ENCODE measurements at regions not wholly inside any gene's neighbourhood (a gene's known extent, or its start where the extent isn't known, plus 50 kb on each side); places are given as distances from the start of the nearest gene placed in this dataset.

- Mint-ChIP-seq H3K27me3 (no peaks in the 10 kb centered on the region), H3K4me1 (no peaks in the 10 kb centered on the region), H3K36me3 (no peaks in the 10 kb centered on the region), H3K4me3 (no peak overlapping the region), H3K27ac (no peak overlapping the region), H3K9me3 (peaks cover 0 to 8% (median 2%) of the 10 kb centered on the region in 8 donors)
- intact Hi-C loops (cut with micrococcal nuclease), result no loop called here
- H3K9me3 ChIP-seq (ENCODE audit: control insufficient read depth in 1 of 2, low read length in 2 of 2), result no peaks in the 10 kb centered on the region
- no peaks in the 10 kb centered on the region for H3K4me1 ChIP-seq (ENCODE audit: insufficient read depth, low read length)
- H3K4me3 ChIP-seq (ENCODE audit: low read length in 2 of 2), result no peak overlapping the region
- no peak overlapping the region for H3K27ac ChIP-seq (ENCODE audit: low read depth, low read length)
- CTCF ChIA-PET (ENCODE audit: partially characterized antibody), result no interaction called here
- no peaks in the 10 kb centered on the region for H3K27me3 ChIP-seq (ENCODE audit: insufficient read depth, low read length)
- H3K36me3 ChIP-seq (ENCODE audit: insufficient read depth, low read length), result no peaks in the 10 kb centered on the region
- no peak for DNase-seq
- POLR2A ChIA-PET (ENCODE audit: partially characterized antibody), result no interaction called here
Measured at GRCh38 chr12:85405262-85405661, 125.2 kb downstream of the ALX1 start.

GRCh38 chr12:85405781-85406522, 125.9 kb downstream of the ALX1 start:
- peaks cover 0 to 3% (median under 1%) of the 10 kb centered on the region in 8 donors for H3K9me3 Mint-ChIP-seq
- CTCF ChIA-PET (ENCODE audit: partially characterized antibody), result no interaction called here
- no peak overlapping the region for H3K4me3 Mint-ChIP-seq

GRCh38 chr12:85413266-85413665, 133.2 kb downstream of the ALX1 start:
- no peaks in the 10 kb centered on the region for H3K36me3 Mint-ChIP-seq
- Histone ChIP-seq H3K36me3 (ENCODE audit: insufficient read depth, low read length) (no peaks in the 10 kb centered on the region), H3K27ac (ENCODE audit: low read depth, low read length) (no peak overlapping the region), H3K9me3 (ENCODE audit: control insufficient read depth in 1 of 2, low read length in 2 of 2) (no peaks in the 10 kb centered on the region), H3K4me1 (ENCODE audit: insufficient read depth, low read length) (no peaks in the 10 kb centered on the region), H3K4me3 (ENCODE audit: low read length in 2 of 2) (no peak overlapping the region), H3K27me3 (ENCODE audit: insufficient read depth, low read length) (no peaks in the 10 kb centered on the region)
- intact Hi-C loops (cut with micrococcal nuclease), result no loop called here
- no peak overlapping the region for H3K27ac Mint-ChIP-seq
- POLR2A ChIA-PET (ENCODE audit: partially characterized antibody), result no interaction called here
- H3K9me3 Mint-ChIP-seq, result peaks cover 0 to 9% (median 0%) of the 10 kb centered on the region in 8 donors
- no peak for DNase-seq
- CTCF ChIA-PET (ENCODE audit: partially characterized antibody), result no interaction called here
- no peaks in the 10 kb centered on the region for H3K27me3 Mint-ChIP-seq
- H3K4me3 Mint-ChIP-seq, result no peak overlapping the region
- H3K4me1 Mint-ChIP-seq, result no peaks in the 10 kb centered on the region

More at GRCh38 chr12:85405781-85406522, 125.9 kb downstream of the ALX1 start:
- Histone ChIP-seq H3K27me3 (ENCODE audit: insufficient read depth, low read length) (no peaks in the 10 kb centered on the region), H3K27ac (ENCODE audit: low read depth, low read length) (no peak overlapping the region), H3K4me1 (ENCODE audit: insufficient read depth, low read length) (no peaks in the 10 kb centered on the region), H3K9me3 (ENCODE audit: control insufficient read depth in 1 of 2, low read length in 2 of 2) (no peaks in the 10 kb centered on the region), H3K36me3 (ENCODE audit: insufficient read depth, low read length) (no peaks in the 10 kb centered on the region), H3K4me3 (ENCODE audit: low read length in 2 of 2) (no peak overlapping the region)
- POLR2A ChIA-PET (ENCODE audit: partially characterized antibody), result no interaction called here
- H3K27ac Mint-ChIP-seq, result no peak overlapping the region
- intact Hi-C loops (cut with micrococcal nuclease), result no loop called here
- no peaks in the 10 kb centered on the region for H3K27me3 Mint-ChIP-seq
- DNase-seq, result no peak
- no peaks in the 10 kb centered on the region for H3K36me3 Mint-ChIP-seq
- no peaks in the 10 kb centered on the region for H3K4me1 Mint-ChIP-seq

- intact Hi-C loops (cut with micrococcal nuclease), result no loop called here
- DNase-seq, result no peak
- Histone ChIP-seq H3K27me3 (ENCODE audit: insufficient read depth, low read length) (no peaks in the 10 kb centered on the region), H3K9me3 (ENCODE audit: control insufficient read depth in 1 of 2, low read length in 2 of 2) (no peaks in the 10 kb centered on the region), H3K27ac (ENCODE audit: low read depth, low read length) (no peak overlapping the region), H3K36me3 (ENCODE audit: insufficient read depth, low read length) (no peaks in the 10 kb centered on the region), H3K4me3 (ENCODE audit: low read length in 2 of 2) (no peak overlapping the region), H3K4me1 (ENCODE audit: insufficient read depth, low read length) (no peaks in the 10 kb centered on the region)
- Mint-ChIP-seq H3K27ac (no peak overlapping the region), H3K36me3 (no peaks in the 10 kb centered on the region), H3K27me3 (no peaks in the 10 kb centered on the region), H3K9me3 (peaks cover 0 to 8% (median 0%) of the 10 kb centered on the region in 8 donors), H3K4me3 (no peak overlapping the region), H3K4me1 (no peaks in the 10 kb centered on the region)
- ChIA-PET CTCF (ENCODE audit: partially characterized antibody) (no interaction called here), POLR2A (ENCODE audit: partially characterized antibody) (no interaction called here)
Measured at GRCh38 chr12:85422762-85423161, 142.7 kb downstream of the ALX1 start.

DNA sequence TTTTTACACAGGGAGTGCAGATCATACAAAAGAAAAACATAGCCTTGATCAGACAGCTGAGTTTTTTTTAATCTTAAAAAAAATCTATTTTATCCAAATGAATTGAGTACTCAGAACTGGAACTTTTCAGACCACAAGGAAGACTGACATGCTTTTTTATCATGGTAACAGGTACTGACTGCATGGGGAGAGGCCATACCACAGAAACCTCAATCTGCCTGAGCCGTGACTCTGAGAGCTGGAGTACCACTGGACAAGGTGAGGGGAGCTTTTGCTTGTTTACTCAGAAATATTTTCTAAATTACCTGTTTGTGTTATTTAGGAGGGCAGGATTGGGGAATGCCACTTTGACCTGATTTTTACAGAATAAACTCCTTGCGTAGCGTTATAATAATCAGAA, 143.9 kb downstream of the ALX1 start:
- no peaks in the 10 kb centered on the region for H3K4me1 ChIP-seq (ENCODE audit: insufficient read depth, low read length)
- H3K4me3 ChIP-seq (ENCODE audit: low read length in 2 of 2), result no peak overlapping the region
- ChIA-PET CTCF (ENCODE audit: partially characterized antibody) (no interaction called here), POLR2A (ENCODE audit: partially characterized antibody) (no interaction called here)
- Mint-ChIP-seq H3K4me1 (no peaks in the 10 kb centered on the region), H3K27me3 (no peaks in the 10 kb centered on the region), H3K27ac (no peak overlapping the region), H3K36me3 (no peaks in the 10 kb centered on the region), H3K9me3 (peaks cover 0 to 15% (median 2%) of the 10 kb centered on the region in 8 donors), H3K4me3 (no peak overlapping the region)
- H3K9me3 ChIP-seq (ENCODE audit: control insufficient read depth in 1 of 2, low read length in 2 of 2), result no peaks in the 10 kb centered on the region
- no peaks in the 10 kb centered on the region for H3K36me3 ChIP-seq (ENCODE audit: insufficient read depth, low read length)
- H3K27ac ChIP-seq (ENCODE audit: low read depth, low read length), result no peak overlapping the region
- H3K27me3 ChIP-seq (ENCODE audit: insufficient read depth, low read length), result no peaks in the 10 kb centered on the region
- DNase-seq, result no peak
- intact Hi-C loops (cut with micrococcal nuclease), result no loop called here

GRCh38 chr12:85424581-85425348, 144.7 kb downstream of the ALX1 start:
- DNase-seq, result no peak

GRCh38 chr12:85425349-85425612, 145.3 kb downstream of the ALX1 start:
- H3K27me3 Mint-ChIP-seq, result no peaks in the 10 kb centered on the region
- no peak overlapping the region for H3K27ac ChIP-seq (ENCODE audit: low read depth, low read length)
- H3K36me3 ChIP-seq (ENCODE audit: insufficient read depth, low read length), result no peaks in the 10 kb centered on the region
- H3K9me3 ChIP-seq (ENCODE audit: control insufficient read depth in 1 of 2, low read length in 2 of 2), result no peaks in the 10 kb centered on the region
- POLR2A ChIA-PET (ENCODE audit: partially characterized antibody), result no interaction called here
- H3K4me1 Mint-ChIP-seq, result no peaks in the 10 kb centered on the region
- DNase-seq, result no peak
- H3K27ac Mint-ChIP-seq, result no peak overlapping the region
- CTCF ChIA-PET (ENCODE audit: partially characterized antibody), result no interaction called here
- H3K9me3 Mint-ChIP-seq, result peaks cover 0 to 15% (median 4%) of the 10 kb centered on the region in 8 donors
- H3K36me3 Mint-ChIP-seq, result no peaks in the 10 kb centered on the region
- no peaks in the 10 kb centered on the region for H3K27me3 ChIP-seq (ENCODE audit: insufficient read depth, low read length)
- H3K4me1 ChIP-seq (ENCODE audit: insufficient read depth, low read length), result no peaks in the 10 kb centered on the region
- H3K4me3 Mint-ChIP-seq, result no peak overlapping the region
- intact Hi-C loops (cut with micrococcal nuclease), result no loop called here
- no peak overlapping the region for H3K4me3 ChIP-seq (ENCODE audit: low read length in 2 of 2)

More at GRCh38 chr12:85424581-85425348, 144.7 kb downstream of the ALX1 start:
- Histone ChIP-seq H3K4me3 (ENCODE audit: low read length in 2 of 2) (no peak overlapping the region), H3K9me3 (ENCODE audit: control insufficient read depth in 1 of 2, low read length in 2 of 2) (no peaks in the 10 kb centered on the region), H3K36me3 (ENCODE audit: insufficient read depth, low read length) (no peaks in the 10 kb centered on the region), H3K4me1 (ENCODE audit: insufficient read depth, low read length) (no peaks in the 10 kb centered on the region), H3K27me3 (ENCODE audit: insufficient read depth, low read length) (no peaks in the 10 kb centered on the region), H3K27ac (ENCODE audit: low read depth, low read length) (no peak overlapping the region)
- intact Hi-C loops (cut with micrococcal nuclease), result no loop called here
- Mint-ChIP-seq H3K27me3 (no peaks in the 10 kb centered on the region), H3K4me3 (no peak overlapping the region), H3K9me3 (peaks cover 0 to 15% (median 4%) of the 10 kb centered on the region in 8 donors), H3K36me3 (no peaks in the 10 kb centered on the region), H3K4me1 (no peaks in the 10 kb centered on the region), H3K27ac (no peak overlapping the region)
- ChIA-PET CTCF (ENCODE audit: partially characterized antibody) (no interaction called here), POLR2A (ENCODE audit: partially characterized antibody) (no interaction called here)
